K562 (cell line): ENCODE measurements at regions not wholly inside any gene's neighbourhood (a gene's known extent, or its start where the extent isn't known, plus 50 kb on each side); places are given as distances from the start of the nearest gene placed in this dataset.

ENCODE experiments used
- ATAC-seq: fragments of 200-7000 bp; cut with Tn5 transposase; 3 replicates; pipeline ENCODE4 v1.9.1; 2020; ENCODE audit warnings: moderate library complexity
- BruUV-seq: library from RNA; stranded (reverse); fragments of 400-500 nt; replicated peaks from 2 replicates; lab custom pipeline; 2021; lab: Mats Ljungman, UMichigan
- CTCF ChIA-PET: fragments of 300-600 bp; formaldehyde crosslinking; extraction: SDS; loops from one replicate; lab custom pipeline; 2021; ENCODE audit warnings: low intra/inter-chr PET ratio; lab: Yijun Ruan, JAX
- POLR2A ChIA-PET: fragments of 300-600, 350-650 bp; sonication (Branson Sonifier 250); formaldehyde crosslinking; extraction: SDS; loops from one replicate; lab custom pipeline; 2021; ENCODE audit warnings: antibody characterized with exemption, inconsistent platforms; lab: Yijun Ruan, JAX
- DNase-seq, 4 experiments: peaks; one replicate each; pipeline versions ENCODE4 v3.0.0 to v3.0.0-alpha.2; 2011 to 2018; ENCODE audit warnings: low spot score in 3 of 4, mixed read lengths in 3 of 4; ENCODE audit errors: extremely low read depth in 1 of 4
- FAIRE-seq: peaks from 2 replicates; lab custom pipeline; 2011; peaks lifted over from hg19 to GRCh38; lab: Jason Lieb, UNC
- H2AFZ ChIP-seq: 2 replicates; pipeline ENCODE4 v1.6.0; 2011; ENCODE audit warnings: low read depth, low read length, control low read depth, inconsistent platforms
- H3K27ac ChIP-seq: fragments of 200-600 bp; 3 replicates; pipeline ENCODE4 v1.8.0; 2011; ENCODE audit warnings: low read depth, mild to moderate bottlenecking, control low read depth, inconsistent platforms, low read length, moderate library complexity, mixed read lengths; ENCODE audit errors: extremely low read depth
- H3K27me3 ChIP-seq, 2 experiments: fragments of 300-600 bp in 1 of 2; 2 replicates in 1 of 2; 3 replicates in 1 of 2; pipeline versions ENCODE4 v1.6.0 to v1.8.0; 2011; ENCODE audit warnings: inconsistent platforms in 2 of 2, low read length in 2 of 2, mild to moderate bottlenecking in 1 of 2, mixed read lengths in 1 of 2, moderate library complexity in 1 of 2; ENCODE audit not compliant: control insufficient read depth in 2 of 2, insufficient read depth in 2 of 2
- H3K36me3 ChIP-seq: fragments of 300-600 bp; 3 replicates; pipeline ENCODE4 v1.8.0; 2011; ENCODE audit warnings: mild to moderate bottlenecking, low read length, inconsistent platforms; ENCODE audit not compliant: control insufficient read depth, insufficient read depth
- H3K4me1 ChIP-seq, 2 experiments: fragments of 200-600 bp in 1 of 2; replicated peaks in 1 of 2; 2 replicates in 1 of 2; 3 replicates in 1 of 2; pipeline versions ENCODE4 v1.5.1 to v1.8.0; 2011; ENCODE audit warnings: inconsistent platforms in 2 of 2, low read length in 2 of 2, mild to moderate bottlenecking in 1 of 2, mixed read lengths in 1 of 2, moderate library complexity in 1 of 2; ENCODE audit not compliant: control insufficient read depth in 2 of 2, insufficient read depth in 2 of 2
- H3K4me2 ChIP-seq: 2 replicates; pipeline ENCODE4 v1.6.1; 2011; ENCODE audit warnings: low read length, control low read depth, inconsistent platforms, mixed read lengths; ENCODE audit not compliant: insufficient read depth
- H3K4me3 ChIP-seq: fragments of 200-600 bp; sonication (generic), shearing (Covaris generic); 2 replicates; pipeline ENCODE4 v1.5.1; 2016; ENCODE audit warnings: control low read depth, inconsistent platforms
- H3K79me2 ChIP-seq: fragments of 200-600 bp; 3 replicates; pipeline ENCODE4 v1.8.0; 2011; ENCODE audit warnings: low read length, inconsistent platforms; ENCODE audit not compliant: control insufficient read depth, insufficient read depth
- H3K9ac ChIP-seq, 2 experiments: 2 replicates each; pipeline versions ENCODE4 v1.6.0 to v1.6.1; 2011; ENCODE audit warnings: low read depth in 2 of 2, low read length in 2 of 2, control low read depth in 1 of 2, inconsistent platforms in 1 of 2, mild to moderate bottlenecking in 1 of 2, mixed read lengths in 1 of 2; ENCODE audit not compliant: insufficient read depth in 1 of 2
- H3K9me1 ChIP-seq: one replicate; pipeline ENCODE4 v1.6.0; 2011; ENCODE audit warnings: inconsistent platforms, mild to moderate bottlenecking, low read length, moderate library complexity; ENCODE audit not compliant: control insufficient read depth, insufficient read depth
- H3K9me3 ChIP-seq: replicated peaks from 2 replicates; pipeline ENCODE4 v1.5.1; 2011; ENCODE audit warnings: low read depth, low read length, inconsistent platforms; ENCODE audit not compliant: control insufficient read depth, insufficient read depth
- H4K20me1 ChIP-seq: replicated peaks from 2 replicates; pipeline ENCODE4 v1.6.1; 2011; ENCODE audit warnings: low read length, inconsistent platforms, mixed read lengths; ENCODE audit not compliant: control insufficient read depth, insufficient read depth
- BRD9 ChIP-seq: fragments of 450-650 bp; IDR thresholded peaks from 2 replicates; pipeline ENCODE4 v1.6.1; 2018; ENCODE audit warnings: low read depth; ENCODE audit not compliant: partially characterized antibody
- C11orf30 ChIP-seq: fragments of 450-650 bp; IDR thresholded peaks from 2 replicates; pipeline ENCODE4 v1.6.1; 2016; ENCODE audit warnings: low read depth, mild to moderate bottlenecking
- FOS ChIP-seq: IDR thresholded peaks from 3 replicates; pipeline ENCODE4 v1.6.1; 2011; ENCODE audit not compliant: insufficient read length; ENCODE audit errors: extremely low read depth
- NFYB ChIP-seq: IDR thresholded peaks from 2 replicates; pipeline ENCODE4 v1.6.1; 2011; ENCODE audit warnings: mild to moderate bottlenecking, moderate library complexity; ENCODE audit not compliant: insufficient read length; ENCODE audit errors: extremely low read depth
- PHF20 ChIP-seq: fragments of 450-650 bp; IDR thresholded peaks from 2 replicates; pipeline ENCODE4 v1.6.1; 2018; ENCODE audit not compliant: partially characterized antibody
- RBM25 ChIP-seq: fragments of 200-400 bp; formaldehyde crosslinking; IDR thresholded peaks from 2 replicates; pipeline ENCODE4 v1.6.1; 2018; ENCODE audit warnings: low read length, low read depth, moderate library complexity; ENCODE audit not compliant: severe bottlenecking
- SMARCA4 ChIP-seq: fragments of 450-650 bp; IDR thresholded peaks from 2 replicates; pipeline ENCODE4 v1.6.1; 2016
- SRSF7 ChIP-seq: fragments of 200-400 bp; formaldehyde crosslinking; optimal IDR thresholded peaks from 2 replicates; pipeline ENCODE3; 2017; ENCODE audit warnings: mild to moderate bottlenecking, low read depth, low read length
- ZBTB12 ChIP-seq: fragments of 250-450 bp; sonication (Bioruptor Pico); IDR thresholded peaks from 2 replicates; pipeline ENCODE4 v1.4.0; 2020
- ZNF184 ChIP-seq: sonication (generic); formaldehyde crosslinking; IDR thresholded peaks from 2 replicates; pipeline ENCODE4 v1.5.0; 2020; ENCODE audit warnings: missing genetic modification reagents
- ZNF316 ChIP-seq: fragments of 450-650 bp; IDR thresholded peaks from 2 replicates; pipeline ENCODE4 v1.6.1; 2016
- ZNF512 ChIP-seq: IDR thresholded peaks from 2 replicates; pipeline ENCODE4 v1.6.1; 2016; ENCODE audit warnings: missing genetic modification characterization, missing compliant biosample characterization
- WGBS: fragments of 100-300 bp; shearing (Covaris generic); methylation state at CpG from one replicate; pipeline ENCODE4 v1.1.6; 2016; ENCODE audit warnings: low coverage, mixed read lengths; ENCODE audit not compliant: insufficient coverage; ENCODE audit errors: missing lambda C conversion rate; 5-methylcytosine and 5-hydroxymethylcytosine counted together
- in situ Hi-C: fragments of 300-500 bp; cut with MboI; formaldehyde crosslinking; loops from 4 replicates; pipeline ENCODE4 v1.15.0; 2018; ENCODE audit warnings: inconsistent platforms, mixed read lengths
- intact Hi-C: fragments of 100-400 bp; cut with micrococcal nuclease; formaldehyde crosslinking; loops from 2 replicates; pipeline ENCODE4 v1.14.2; 2022

GRCh38 chr22:26857169-26857568, 199.8 kb downstream of the MIAT start:
- H3K36me3 ChIP-seq: no peaks in the 10 kb centered on the region
- H3K9me3 ChIP-seq: no peaks in the 10 kb centered on the region
- 0% methylated on average over 5 of the region's 5 CpGs for WGBS
- no peak overlapping the region for H3K9ac ChIP-seq
- H3K27ac ChIP-seq: no peak overlapping the region
- H3K4me2 ChIP-seq: no peak overlapping the region
- ATAC-seq: no peak
- no peak overlapping the region for H2AFZ ChIP-seq
- in situ Hi-C loops: no loop called here
- ChIA-PET CTCF (no interaction called here), POLR2A (interaction anchor here (0.6 kb wide), 1 partner anchor 17 kb away, joined by 4 read pairs; no protein-coding TSS in a partner anchor)
- no peaks in the 10 kb centered on the region for H3K4me1 ChIP-seq
- no peaks in the 10 kb centered on the region for H4K20me1 ChIP-seq
- no peaks in the 10 kb centered on the region; a peak in 1 of 5 replicates for H3K27me3 ChIP-seq
- H3K9me1 ChIP-seq: no peaks in the 10 kb centered on the region
- no peak overlapping the region for H3K4me3 ChIP-seq
- no TSS peak for BruUV-seq
- H3K79me2 ChIP-seq: no peaks in the 10 kb centered on the region
- no peak for TF ChIP-seq ZNF512 (tag)
- no peak for TF ChIP-seq BRD9
- no peak for TF ChIP-seq SRSF7
- FAIRE-seq: no peak
- intact Hi-C loops: no loop called here
- DNase-seq: no peak

GRCh38 chr22:26860301-26860700, 202.9 kb downstream of the MIAT start:
- H3K4me1 ChIP-seq: no peaks in the 10 kb centered on the region
- no peaks in the 10 kb centered on the region for H3K9me3 ChIP-seq
- ATAC-seq (no peak), FAIRE-seq (no peak), DNase-seq (no peak)
- no peak overlapping the region for H3K9ac ChIP-seq
- H3K9me1 ChIP-seq: no peaks in the 10 kb centered on the region
- 0% methylated on average over 5 of the region's 9 CpGs for WGBS
- BruUV-seq: no TSS peak
- H3K4me2 ChIP-seq: no peak overlapping the region
- H3K79me2 ChIP-seq: no peaks in the 10 kb centered on the region
- no peaks in the 10 kb centered on the region for H3K36me3 ChIP-seq
- TF ChIP-seq SMARCA4 (no peak), ZNF184 (CRISPR knock-in tag) (no peak), C11orf30 (peak; percentile 37; the same call in 1 of the 2 replicates), RBM25 (peak; percentile 38), PHF20 (no peak), ZBTB12 (CRISPR knock-in tag) (no peak), FOS (peak; percentile 39), NFYB (peak; percentile 77), ZNF316 (peak; percentile 63)
- in situ Hi-C loops: no loop called here
- H4K20me1 ChIP-seq: no peaks in the 10 kb centered on the region
- H3K4me3 ChIP-seq: no peak overlapping the region
- H3K27me3 ChIP-seq: no peaks in the 10 kb centered on the region; a peak in 1 of 5 replicates
- no peak overlapping the region for H3K27ac ChIP-seq
- no peak overlapping the region for H2AFZ ChIP-seq
- POLR2A ChIA-PET: no interaction called here
- CTCF ChIA-PET: no interaction called here
- intact Hi-C loops: no loop called here
